KMS-11 (cell line): ENCODE measurements at regions not wholly inside any gene's neighbourhood (a gene's known extent, or its start where the extent isn't known, plus 50 kb on each side); places are given as distances from the start of the nearest gene placed in this dataset.

Source experiments
- H2AFZ ChIP-seq: fragments of 200-600 bp; sonication (generic); 2 replicates; pipeline ENCODE4 v1.6.1; 2016; ENCODE audit warnings: antibody characterized with exemption, mixed run types, low read depth
- H3K27ac ChIP-seq: fragments of 200-600 bp; sonication (generic); 2 replicates; pipeline ENCODE4 v1.6.1; 2016; ENCODE audit warnings: mild to moderate bottlenecking, mixed run types
- H3K27me3 ChIP-seq: fragments of 200-600 bp; sonication (generic); 2 replicates; pipeline ENCODE4 v1.6.1; 2017; ENCODE audit warnings: mild to moderate bottlenecking, low read depth, mixed run types, moderate library complexity; ENCODE audit not compliant: insufficient read depth
- H3K36me3 ChIP-seq: fragments of 200-600 bp; sonication (generic); 2 replicates; pipeline ENCODE4 v1.6.1; 2017; ENCODE audit warnings: mild to moderate bottlenecking, mixed run types; ENCODE audit not compliant: insufficient read depth
- H3K4me1 ChIP-seq: fragments of 200-600 bp; sonication (generic); 2 replicates; pipeline ENCODE4 v1.6.1; 2016; ENCODE audit warnings: mild to moderate bottlenecking, low read depth, mixed run types; ENCODE audit not compliant: poor library complexity, severe bottlenecking
- H3K4me2 ChIP-seq: fragments of 200-600 bp; sonication (generic); 2 replicates; pipeline ENCODE4 v1.7.0; 2016; ENCODE audit warnings: mild to moderate bottlenecking, mixed run types
- H3K4me3 ChIP-seq: fragments of 200-600 bp; sonication (generic); IDR thresholded peaks from 2 replicates; pipeline ENCODE4 v1.6.1; 2017; ENCODE audit warnings: low read depth, low read length, mixed read lengths; ENCODE audit not compliant: insufficient read depth
- H3K79me2 ChIP-seq: fragments of 200-600 bp; sonication (generic); 2 replicates; pipeline ENCODE4 v1.6.1; 2016; ENCODE audit warnings: low read depth, mixed run types; ENCODE audit not compliant: insufficient read depth
- H3K9ac ChIP-seq: fragments of 200-600 bp; sonication (generic); 2 replicates; pipeline ENCODE4 v1.6.1; 2016; ENCODE audit warnings: mild to moderate bottlenecking, mixed run types
- H4K20me1 ChIP-seq: fragments of 200-600 bp; sonication (generic); 2 replicates; pipeline ENCODE4 v1.6.1; 2016; ENCODE audit warnings: mild to moderate bottlenecking, mixed run types; ENCODE audit not compliant: insufficient read depth
- CTCF ChIP-seq: fragments of 200-600 bp; sonication (generic); conservative IDR thresholded peaks from 2 replicates; pipeline ENCODE4 v1.6.1; 2017; ENCODE audit warnings: low read depth, mild to moderate bottlenecking, antibody characterized with exemption, low read length, moderate library complexity, mixed read lengths

- Histone ChIP-seq H3K36me3 (no peaks in the 10 kb centered on the region), H3K9ac (no peak overlapping the region), H3K4me2 (no peak overlapping the region), H3K27me3 (no peaks in the 10 kb centered on the region), H3K4me3 (no peak overlapping the region), H4K20me1 (no peaks in the 10 kb centered on the region), H2AFZ (no peak overlapping the region), H3K27ac (no peak overlapping the region), H3K4me1 (no peaks in the 10 kb centered on the region), H3K79me2 (no peaks in the 10 kb centered on the region)
- TF ChIP-seq CTCF = no peak
Observed at GRCh38 chr1:38101037-38101785, 54.6 kb upstream of the POU3F1 start.

- no peak overlapping the region for H3K27ac ChIP-seq
- H3K4me1 ChIP-seq = no peaks in the 10 kb centered on the region
- H3K79me2 ChIP-seq = no peaks in the 10 kb centered on the region
- H2AFZ ChIP-seq = no peak overlapping the region
- no peak for TF ChIP-seq CTCF
- H4K20me1 ChIP-seq = no peaks in the 10 kb centered on the region
- H3K36me3 ChIP-seq = no peaks in the 10 kb centered on the region
- no peak overlapping the region for H3K4me3 ChIP-seq
- H3K27me3 ChIP-seq = no peaks in the 10 kb centered on the region
- H3K4me2 ChIP-seq = no peak overlapping the region
- no peak overlapping the region for H3K9ac ChIP-seq
Observed at GRCh38 chr1:38098101-38098847, 51.7 kb upstream of the POU3F1 start.

GRCh38 chr1:38097284-38097898, 50.8 kb upstream of the POU3F1 start:
- Histone ChIP-seq H4K20me1 (no peaks in the 10 kb centered on the region), H3K4me1 (no peaks in the 10 kb centered on the region), H3K9ac (no peak overlapping the region), H3K79me2 (no peaks in the 10 kb centered on the region), H3K4me3 (no peak overlapping the region), H3K27ac (no peak overlapping the region), H3K36me3 (no peaks in the 10 kb centered on the region), H2AFZ (no peak overlapping the region), H3K27me3 (no peaks in the 10 kb centered on the region), H3K4me2 (no peak overlapping the region)
- no peak for TF ChIP-seq CTCF
